Upper lobe of left lung (tissue), 6 donors: ENCODE measurements at regions not wholly inside any gene's neighbourhood (a gene's known extent, or its start where the extent isn't known, plus 50 kb on each side); places are given as distances from the start of the nearest gene placed in this dataset.

Experiments used
- ATAC-seq, 2 donors: fragments of 200-7000 bp; cut with Tn5 transposase; one replicate each; pipeline ENCODE4 v1.9.1; 2022; ENCODE audit warnings: mild to moderate bottlenecking in 2 of 2, moderate library complexity in 2 of 2; ENCODE audit not compliant: low FRiP score in 2 of 2
- DNase-seq, 2 donors: peaks; one replicate each; pipeline ENCODE4 v3.0.0-alpha.2; 2019 to 2020
- H3K27ac ChIP-seq, 4 donors: fragments of 200-600 bp; sonication (generic); one replicate each; pipeline ENCODE4 v1.5.1; 2016 to 2019
- H3K27me3 ChIP-seq, 4 donors: fragments of 200-600 bp; sonication (generic); one replicate each; pipeline ENCODE4 v1.5.1; 2017 to 2019
- H3K36me3 ChIP-seq, 4 donors: fragments of 200-600 bp; sonication (generic); one replicate each; pipeline ENCODE4 v1.5.1; 2016 to 2019
- H3K4me1 ChIP-seq, 4 donors: fragments of 200-600 bp; sonication (generic); one replicate each; pipeline ENCODE4 v1.5.1; 2018 to 2019
- H3K4me3 ChIP-seq, 4 donors: fragments of 200-600 bp; sonication (generic); one replicate each; pipeline ENCODE4 v1.5.1; 2017 to 2019; ENCODE audit warnings: mild to moderate bottlenecking in 2 of 4, moderate library complexity in 1 of 4
- H3K9me3 ChIP-seq, 4 donors: fragments of 200-600 bp; sonication (generic); one replicate each; pipeline ENCODE4 v1.5.1; 2018 to 2019
- EP300 ChIP-seq, 4 donors: sonication (generic); formaldehyde crosslinking; IDR thresholded peaks; one replicate each; pipeline ENCODE4 v1.5.1; 2017; ENCODE audit warnings: antibody characterized with exemption in 4 of 4, control low read depth in 2 of 4
- POLR2A ChIP-seq, 4 donors: fragments of 450-650 bp; IDR thresholded peaks; one replicate each; pipeline ENCODE4 v1.5.1; 2016 to 2017; ENCODE audit warnings: antibody characterized with exemption in 4 of 4, mild to moderate bottlenecking in 2 of 4
- POLR2AphosphoS5 ChIP-seq, 2 donors: sonication (generic); formaldehyde crosslinking; IDR thresholded peaks; one replicate each; pipeline ENCODE4 v1.5.1; 2017; ENCODE audit warnings: antibody characterized with exemption in 2 of 2
- WGBS, 2 donors: methylation state at CpG; one replicate each; pipeline ENCODE4 v1.1.5; 2017 to 2018; 5-methylcytosine and 5-hydroxymethylcytosine counted together
- TF ChIP-seq, protein P1 (sequence below), 6 experiments: fragments of 450-650 bp in 4 of 6; fragments of 200-600 bp in 2 of 6; sonication (generic) in 2 of 6; IDR thresholded peaks; one replicate each; pipeline ENCODE4 v1.5.1; 2016 to 2019; ENCODE audit warnings: antibody characterized with exemption in 6 of 6
- donor health status: DM: no; HTN: no; CAD: no; lungs with moderate emphysema.
- donor health status: DM: no; HTN: yes; CAD: no; lungs with severe emphysema.

GRCh38 chrX:138939038-138939437 lies 227.5 kb upstream of the FGF13 start:
- no peak for DNase-seq
- TF ChIP-seq POLR2A (IDR thresholded peaks at IDR 0.05) (no peak), EP300 (IDR thresholded peaks at IDR 0.05) (no peak)
- H3K27ac ChIP-seq: no peak overlapping the region
- H3K4me3 ChIP-seq: no peak overlapping the region
- no peaks in the 10 kb centered on the region for H3K4me1 ChIP-seq
- no peaks in the 10 kb centered on the region for H3K27me3 ChIP-seq
- no peak for ATAC-seq
- no peaks in the 10 kb centered on the region for H3K9me3 ChIP-seq
- no peaks in the 10 kb centered on the region for H3K36me3 ChIP-seq

DNA sequence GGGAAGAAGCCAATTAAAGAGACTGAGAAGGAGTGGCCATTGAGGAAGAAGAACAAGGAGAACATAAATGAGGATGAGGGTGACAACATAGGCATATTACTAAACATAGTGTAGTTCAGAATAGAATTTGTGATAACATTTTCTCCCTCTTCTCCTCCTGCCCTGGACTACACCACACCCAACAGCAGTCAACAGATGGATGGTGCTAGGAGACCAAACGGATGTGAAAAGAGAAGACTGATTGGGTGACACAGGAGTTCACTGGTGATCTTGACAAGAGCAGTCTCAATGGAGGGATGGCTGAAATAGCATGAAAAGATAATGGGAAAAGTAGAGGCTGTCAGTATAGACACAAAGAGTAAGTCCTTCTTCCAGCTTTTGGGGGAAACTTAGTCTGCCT lies 226.5 kb upstream of the FGF13 start:
- DNase-seq (no peak), ATAC-seq (no peak)
- no peak overlapping the region for H3K4me3 ChIP-seq
- H3K27ac ChIP-seq: no peak overlapping the region
- H3K36me3 ChIP-seq: no peaks in the 10 kb centered on the region
- no peak for TF ChIP-seq EP300 (IDR thresholded peaks at IDR 0.05)
- TF ChIP-seq POLR2A (IDR thresholded peaks at IDR 0.05): no peak
- TF ChIP-seq POLR2AphosphoS5 (IDR thresholded peaks at IDR 0.05): no peak
- H3K4me1 ChIP-seq: no peaks in the 10 kb centered on the region
- 46 to 64% methylated on average over 1 of the region's 1 CpG for WGBS, 2 donors
- no peaks in the 10 kb centered on the region for H3K9me3 ChIP-seq
- H3K27me3 ChIP-seq: no peaks in the 10 kb centered on the region

DNA sequence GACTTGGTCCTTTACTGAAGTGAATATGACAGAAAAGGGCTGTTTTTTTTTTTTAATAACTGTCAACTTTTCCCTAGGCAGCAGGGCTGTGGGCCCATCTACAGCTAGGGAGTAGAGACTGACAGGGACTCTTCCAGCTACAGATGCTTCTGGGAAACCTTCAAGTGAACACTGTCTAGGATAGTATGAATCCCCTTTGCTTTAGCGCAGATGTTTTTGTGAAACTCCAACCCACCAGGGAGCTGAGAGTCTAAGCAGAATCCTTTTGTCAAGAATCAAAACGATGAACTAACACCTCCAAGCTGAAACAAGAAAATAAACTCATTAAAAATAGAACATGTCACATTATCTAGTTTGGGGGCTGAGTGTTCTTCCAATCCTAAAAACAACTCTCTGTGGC lies 219.7 kb upstream of the FGF13 start:
- no peaks in the 10 kb centered on the region for H3K36me3 ChIP-seq
- ATAC-seq (no peak), DNase-seq (no peak)
- no peaks in the 10 kb centered on the region for H3K27me3 ChIP-seq
- no peaks in the 10 kb centered on the region for H3K4me1 ChIP-seq
- no peak overlapping the region for H3K4me3 ChIP-seq
- 76 to 83% methylated on average over 2 of the region's 2 CpGs for WGBS, 2 donors
- H3K9me3 ChIP-seq: no peaks in the 10 kb centered on the region
- TF ChIP-seq POLR2A (IDR thresholded peaks at IDR 0.05) (no peak), POLR2AphosphoS5 (IDR thresholded peaks at IDR 0.05) (no peak), EP300 (IDR thresholded peaks at IDR 0.05) (no peak)
- TF ChIP-seq, protein P1, sequence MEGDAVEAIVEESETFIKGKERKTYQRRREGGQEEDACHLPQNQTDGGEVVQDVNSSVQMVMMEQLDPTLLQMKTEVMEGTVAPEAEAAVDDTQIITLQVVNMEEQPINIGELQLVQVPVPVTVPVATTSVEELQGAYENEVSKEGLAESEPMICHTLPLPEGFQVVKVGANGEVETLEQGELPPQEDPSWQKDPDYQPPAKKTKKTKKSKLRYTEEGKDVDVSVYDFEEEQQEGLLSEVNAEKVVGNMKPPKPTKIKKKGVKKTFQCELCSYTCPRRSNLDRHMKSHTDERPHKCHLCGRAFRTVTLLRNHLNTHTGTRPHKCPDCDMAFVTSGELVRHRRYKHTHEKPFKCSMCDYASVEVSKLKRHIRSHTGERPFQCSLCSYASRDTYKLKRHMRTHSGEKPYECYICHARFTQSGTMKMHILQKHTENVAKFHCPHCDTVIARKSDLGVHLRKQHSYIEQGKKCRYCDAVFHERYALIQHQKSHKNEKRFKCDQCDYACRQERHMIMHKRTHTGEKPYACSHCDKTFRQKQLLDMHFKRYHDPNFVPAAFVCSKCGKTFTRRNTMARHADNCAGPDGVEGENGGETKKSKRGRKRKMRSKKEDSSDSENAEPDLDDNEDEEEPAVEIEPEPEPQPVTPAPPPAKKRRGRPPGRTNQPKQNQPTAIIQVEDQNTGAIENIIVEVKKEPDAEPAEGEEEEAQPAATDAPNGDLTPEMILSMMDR (IDR thresholded peaks at IDR 0.05): no peak
- H3K27ac ChIP-seq: no peak overlapping the region

- Histone ChIP-seq H3K36me3 (no peaks in the 10 kb centered on the region), H3K4me1 (no peaks in the 10 kb centered on the region), H3K9me3 (no peaks in the 10 kb centered on the region), H3K27ac (no peak overlapping the region), H3K27me3 (no peaks in the 10 kb centered on the region), H3K4me3 (no peak overlapping the region)
- ATAC-seq: no peak
- no peak for DNase-seq
- TF ChIP-seq, protein P1 (IDR thresholded peaks at IDR 0.05): no peak
- TF ChIP-seq POLR2AphosphoS5 (IDR thresholded peaks at IDR 0.05): no peak
- no peak for TF ChIP-seq POLR2A (IDR thresholded peaks at IDR 0.05)
- no peak for TF ChIP-seq EP300 (IDR thresholded peaks at IDR 0.05)
- WGBS, 2 donors: 75 to 88% methylated on average over 4 of the region's 4 CpGs
Measured at GRCh38 chrX:138930583-138930945, 219.0 kb upstream of the FGF13 start.

GRCh38 chrX:138929926-138930582 lies 218.5 kb upstream of the FGF13 start:
- ATAC-seq (no peak), DNase-seq (no peak)
- Histone ChIP-seq H3K36me3 (no peaks in the 10 kb centered on the region), H3K4me3 (no peak overlapping the region), H3K27ac (no peak overlapping the region), H3K9me3 (no peaks in the 10 kb centered on the region), H3K27me3 (no peaks in the 10 kb centered on the region), H3K4me1 (no peaks in the 10 kb centered on the region)
- WGBS, 2 donors: 63 to 64% methylated on average over 4 of the region's 4 CpGs
- TF ChIP-seq POLR2AphosphoS5 (IDR thresholded peaks at IDR 0.05) (no peak), POLR2A (IDR thresholded peaks at IDR 0.05) (no peak), EP300 (IDR thresholded peaks at IDR 0.05) (no peak)
- TF ChIP-seq, protein P1 (IDR thresholded peaks at IDR 0.05): no peak

DNA sequence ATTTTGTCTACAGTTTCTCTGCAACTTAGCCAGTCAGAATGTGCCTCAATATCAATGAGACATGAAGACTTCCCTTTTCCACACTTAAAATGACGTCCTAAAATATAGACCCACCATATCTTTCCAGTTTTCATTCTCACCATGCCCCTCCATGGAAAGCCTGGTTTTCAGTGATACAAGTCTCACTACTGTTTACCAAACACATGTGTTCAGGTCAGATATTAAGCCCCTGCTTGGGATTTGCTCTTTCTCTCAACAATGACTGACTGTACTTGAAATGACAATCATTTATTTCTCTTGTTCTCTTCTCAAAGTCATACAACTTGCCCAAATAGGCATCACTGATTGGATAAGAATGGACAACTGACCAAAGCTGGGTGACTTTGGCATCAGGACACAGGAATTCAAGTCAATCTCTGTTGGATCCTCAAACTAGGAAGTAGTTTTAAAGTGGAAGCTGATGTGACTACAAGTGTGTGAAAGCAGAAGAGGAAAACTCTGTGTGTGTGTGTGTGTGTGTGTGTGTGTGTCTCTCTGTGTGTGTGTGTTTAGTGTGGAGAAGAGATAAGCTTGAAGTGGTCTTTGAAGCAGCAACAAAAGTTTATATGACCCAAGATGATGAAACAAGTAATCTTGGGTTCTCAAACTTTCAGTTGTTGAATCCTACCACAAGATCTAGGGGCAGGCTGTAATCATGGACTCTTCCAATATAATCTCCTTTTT lies 217.4 kb upstream of the FGF13 start:
- Histone ChIP-seq H3K27me3 (no peaks in the 10 kb centered on the region), H3K4me3 (no peak overlapping the region), H3K27ac (no peak overlapping the region), H3K9me3 (no peaks in the 10 kb centered on the region), H3K36me3 (no peaks in the 10 kb centered on the region), H3K4me1 (no peaks in the 10 kb centered on the region)
- ATAC-seq (no peak), DNase-seq (no peak)
- TF ChIP-seq, protein P1 (IDR thresholded peaks at IDR 0.05): no peak
- TF ChIP-seq EP300 (IDR thresholded peaks at IDR 0.05) (no peak), POLR2AphosphoS5 (IDR thresholded peaks at IDR 0.05) (no peak), POLR2A (IDR thresholded peaks at IDR 0.05) (no peak)
- WGBS, 2 donors: 48 to 85% methylated on average over 1 of the region's 1 CpG
